ENCODE measurements at regions not wholly inside any gene's neighbourhood (a gene's known extent, or its start where the extent isn't known, plus 50 kb on each side); places are given as distances from the start of the nearest gene placed in this dataset.

- no peaks in the 10 kb centered on the region for H3K27me3 ChIP-seq (ENCODE audit: control insufficient read depth in 2 of 2, insufficient read depth in 2 of 2, low read length in 2 of 2)
- H3K4me2 ChIP-seq (ENCODE audit: insufficient read depth, low read length): no peak overlapping the region
- H3K4me1 ChIP-seq (ENCODE audit: control insufficient read depth, extremely low read depth, insufficient read depth, low read length): no peaks in the 10 kb centered on the region
- BruUV-seq (replicated peaks): no TSS peak
- no peaks in the 10 kb centered on the region for H3K9me3 ChIP-seq (replicated peaks; ENCODE audit: control insufficient read depth, insufficient read depth, low read length)
- ChIA-PET CTCF (interaction anchor here (0.9 to 1.7 kb wide), 7 partner anchors 8 to 194 kb away, joined by 3 to 4 read pairs (median 4); no protein-coding TSS in a partner anchor), POLR2A (interaction anchor here (0.6 kb wide), 1 partner anchor 316 kb away, joined by 3 read pairs; no protein-coding TSS in a partner anchor)
- no peak for FAIRE-seq
- intact Hi-C loops (cut with micrococcal nuclease): no loop called here
- no peaks in the 10 kb centered on the region for H3K79me2 ChIP-seq (ENCODE audit: control insufficient read depth, insufficient read depth, low read length)
- peak; percentile 72 for DNase-seq (ENCODE audit: low read depth, low spot score)
- dilution Hi-C loops (cut with MboI; ENCODE audit: extremely low pct_ligation_motif_present, low sequenced_read_pairs): no loop called here
- no peaks in the 10 kb centered on the region for H3K9me1 ChIP-seq (replicated peaks; ENCODE audit: control insufficient read depth, extremely low read depth, insufficient read depth, low read length)
- H2AFZ ChIP-seq (ENCODE audit: low read depth, low read length): no peak overlapping the region
- H4K20me1 ChIP-seq (replicated peaks; ENCODE audit: control insufficient read depth, extremely low read depth, insufficient read depth, low read length): no peaks in the 10 kb centered on the region
- TF ChIP-seq POLR2A (IDR thresholded peaks at IDR 0.05; ENCODE audit: low read depth, low read length): no peak
- no peak for TF ChIP-seq EZH2 (IDR thresholded peaks at IDR 0.05; ENCODE audit: borderline replicate concordance, low read depth, low read length, severe bottlenecking)
- TF ChIP-seq GATA2 (IDR thresholded peaks at IDR 0.05; ENCODE audit: insufficient read depth, insufficient read length, low read depth, low read length): no peak
- TF ChIP-seq POLR2AphosphoS5 (IDR thresholded peaks at IDR 0.05; ENCODE audit: insufficient read depth, low read depth, low read length): no peak
- TF ChIP-seq JUN (IDR thresholded peaks at IDR 0.05; ENCODE audit: borderline replicate concordance, insufficient read depth, insufficient read length, low read depth): no peak
- no peak for TF ChIP-seq FOS (IDR thresholded peaks at IDR 0.05; ENCODE audit: borderline replicate concordance, insufficient read depth, low read length)
- no peak for TF ChIP-seq CTCF (IDR thresholded peaks at IDR 0.05; ENCODE audit: extremely low read depth in 1 of 2, insufficient read depth in 1 of 2, low read depth in 1 of 2, low read length in 2 of 2)
- TF ChIP-seq, protein P1, sequence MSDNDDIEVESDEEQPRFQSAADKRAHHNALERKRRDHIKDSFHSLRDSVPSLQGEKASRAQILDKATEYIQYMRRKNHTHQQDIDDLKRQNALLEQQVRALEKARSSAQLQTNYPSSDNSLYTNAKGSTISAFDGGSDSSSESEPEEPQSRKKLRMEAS (IDR thresholded peaks at IDR 0.05; ENCODE audit: insufficient read depth, insufficient read length): no peak
- no peak for TF ChIP-seq MYC (IDR thresholded peaks at IDR 0.05; ENCODE audit: low read depth, low read length)
- H3K36me3 ChIP-seq (ENCODE audit: control insufficient read depth in 2 of 2, extremely low read depth in 1 of 2, insufficient read depth in 2 of 2, low read length in 2 of 2): no peaks in the 10 kb centered on the region
- H3K4me3 ChIP-seq (replicated peaks in 1 of 3; ENCODE audit: insufficient read depth in 1 of 3, low read depth in 1 of 3, low read length in 3 of 3): no peak overlapping the region
- no peak overlapping the region for H3K9ac ChIP-seq (replicated peaks; ENCODE audit: extremely low read depth, insufficient read depth, low read length)
- no peak overlapping the region for H3K27ac ChIP-seq (ENCODE audit: insufficient read depth, low read depth, low read length)
These were observed 2082.3 kb upstream of the CELF4 start for GRCh38 chr18:39647627-39648534.

Data from endothelial cell of umbilical vein (primary cell).